ENCODE measurements at regions not wholly inside any gene's neighbourhood (a gene's known extent, or its start where the extent isn't known, plus 50 kb on each side); places are given as distances from the start of the nearest gene placed in this dataset.

DNA sequence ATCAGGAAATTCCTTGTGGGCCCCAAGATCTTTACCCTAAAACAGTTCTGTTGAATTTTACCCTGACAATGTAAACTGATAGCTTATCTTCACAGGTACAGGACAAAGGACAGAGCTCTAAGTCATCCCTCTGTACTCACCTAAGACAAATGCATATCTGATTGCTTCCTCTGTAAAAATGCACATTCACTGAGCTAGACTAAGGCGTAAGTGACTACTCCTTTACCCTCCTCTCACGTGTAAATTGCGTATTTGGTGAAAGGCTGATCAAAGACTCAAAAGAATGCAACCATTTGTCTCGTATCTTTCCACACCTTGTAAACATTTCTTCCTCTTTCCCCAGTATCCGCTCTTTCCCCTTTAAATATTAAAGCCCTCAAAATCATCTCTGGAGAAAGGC lies 80.6 kb upstream of the LRCH1 start:
- no peak for TF ChIP-seq POLR2A (IDR thresholded peaks at IDR 0.05)
- TF ChIP-seq, protein P1, sequence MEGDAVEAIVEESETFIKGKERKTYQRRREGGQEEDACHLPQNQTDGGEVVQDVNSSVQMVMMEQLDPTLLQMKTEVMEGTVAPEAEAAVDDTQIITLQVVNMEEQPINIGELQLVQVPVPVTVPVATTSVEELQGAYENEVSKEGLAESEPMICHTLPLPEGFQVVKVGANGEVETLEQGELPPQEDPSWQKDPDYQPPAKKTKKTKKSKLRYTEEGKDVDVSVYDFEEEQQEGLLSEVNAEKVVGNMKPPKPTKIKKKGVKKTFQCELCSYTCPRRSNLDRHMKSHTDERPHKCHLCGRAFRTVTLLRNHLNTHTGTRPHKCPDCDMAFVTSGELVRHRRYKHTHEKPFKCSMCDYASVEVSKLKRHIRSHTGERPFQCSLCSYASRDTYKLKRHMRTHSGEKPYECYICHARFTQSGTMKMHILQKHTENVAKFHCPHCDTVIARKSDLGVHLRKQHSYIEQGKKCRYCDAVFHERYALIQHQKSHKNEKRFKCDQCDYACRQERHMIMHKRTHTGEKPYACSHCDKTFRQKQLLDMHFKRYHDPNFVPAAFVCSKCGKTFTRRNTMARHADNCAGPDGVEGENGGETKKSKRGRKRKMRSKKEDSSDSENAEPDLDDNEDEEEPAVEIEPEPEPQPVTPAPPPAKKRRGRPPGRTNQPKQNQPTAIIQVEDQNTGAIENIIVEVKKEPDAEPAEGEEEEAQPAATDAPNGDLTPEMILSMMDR (IDR thresholded peaks at IDR 0.05 in 4 of 5, conservative IDR thresholded peaks at IDR 0.05 in 1 of 5) = no peak
